GM12872 (cell line): ENCODE measurements at regions not wholly inside any gene's neighbourhood (a gene's known extent, or its start where the extent isn't known, plus 50 kb on each side); places are given as distances from the start of the nearest gene placed in this dataset.

Experiments
- CTCF ChIP-seq: IDR thresholded peaks from 3 replicates; pipeline ENCODE4 v1.5.1; 2011; ENCODE audit warnings: low read depth, mild to moderate bottlenecking, low read length, moderate library complexity; ENCODE audit not compliant: insufficient read depth

GRCh38 chr3:43206105-43206504, 80.2 kb upstream of the SNRK start:
- TF ChIP-seq CTCF: no peak

- TF ChIP-seq CTCF: no peak
Observed at GRCh38 chr3:43203022-43203421, 83.3 kb upstream of the SNRK start.

- no peak for TF ChIP-seq CTCF
Observed at GRCh38 chr3:43201581-43201980, 84.8 kb upstream of the SNRK start.

- no peak for TF ChIP-seq CTCF
Observed at GRCh38 chr3:43199645-43200306, 86.6 kb upstream of the SNRK start.

GRCh38 chr3:43198791-43199644, 87.3 kb upstream of the SNRK start:
- no peak for TF ChIP-seq CTCF

- TF ChIP-seq CTCF: no peak
Observed at GRCh38 chr3:43198301-43198700, 88.0 kb upstream of the SNRK start.

GRCh38 chr3:43197181-43197580, 89.2 kb upstream of the SNRK start:
- TF ChIP-seq CTCF: no peak
